A549 (cell line): ENCODE measurements at regions not wholly inside any gene's neighbourhood (a gene's known extent, or its start where the extent isn't known, plus 50 kb on each side); places are given as distances from the start of the nearest gene placed in this dataset.

Source experiments
- small RNA-seq, 6 experiments: library from RNA; depleted of rRNA; stranded (forward); fragments of <200 nt; gene quantifications; one replicate each; pipeline ENCODE3, GENCODE V24; 2012

Small RNA genes lying in the stretch of these regions (small RNA-seq; reads per million reads assigned to genes)
- 0 reads per million in 6 experiments for gene RNU6-438P
